GM10248 (cell line): ENCODE measurements at regions not wholly inside any gene's neighbourhood (a gene's known extent, or its start where the extent isn't known, plus 50 kb on each side); places are given as distances from the start of the nearest gene placed in this dataset.

ENCODE experiments used
- CTCF ChIA-PET: fragments of 300-600 bp; sonication (Branson Sonifier 250); formaldehyde crosslinking; extraction: SDS; loops from one replicate; lab custom pipeline; 2021; ENCODE audit warnings: antibody characterized with exemption; lab: Yijun Ruan, JAX
- POLR2A ChIA-PET: fragments of 350-650 bp; sonication (Branson Sonifier 250); formaldehyde crosslinking; extraction: SDS; loops from one replicate; lab custom pipeline; 2020; ENCODE audit warnings: antibody characterized with exemption; lab: Yijun Ruan, JAX
- DNase-seq: peaks from one replicate; pipeline ENCODE4 v3.0.0; 2012; ENCODE audit errors: extremely low spot score
- TF ChIP-seq, protein P1 (sequence below): IDR thresholded peaks from 2 replicates; pipeline ENCODE4 v1.5.1; 2012; ENCODE audit warnings: mild to moderate bottlenecking, low read depth; ENCODE audit errors: extremely low read depth, missing control alignments, control extremely low read depth

DNA sequence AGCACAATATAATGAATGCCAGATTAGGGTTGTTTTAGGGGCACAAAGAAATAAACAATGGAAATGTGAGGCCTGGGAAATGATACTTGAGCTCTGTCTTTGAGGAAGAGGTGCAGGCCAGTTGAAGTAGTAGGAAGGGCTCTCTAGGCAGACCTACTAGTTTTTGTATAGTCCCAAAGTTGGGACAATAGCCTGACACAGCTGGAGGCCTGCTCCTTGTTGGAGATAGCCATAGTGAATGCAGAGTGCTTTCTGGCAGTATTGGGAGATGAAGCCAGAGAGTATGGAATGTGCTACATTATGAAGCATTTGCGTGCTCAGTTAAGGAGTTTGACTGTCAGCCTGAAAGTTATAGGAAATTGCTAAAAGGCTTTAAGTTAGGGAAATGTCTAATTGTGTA is 251.2 kb upstream of the ZPLD1 start:
- ChIA-PET POLR2A (no interaction called here), CTCF (interaction anchor here (1.5 to 2.9 kb wide), 3 partner anchors 10 to 21 kb away, joined by 4 to 14 read pairs (median 7); no protein-coding TSS in a partner anchor)

DNA sequence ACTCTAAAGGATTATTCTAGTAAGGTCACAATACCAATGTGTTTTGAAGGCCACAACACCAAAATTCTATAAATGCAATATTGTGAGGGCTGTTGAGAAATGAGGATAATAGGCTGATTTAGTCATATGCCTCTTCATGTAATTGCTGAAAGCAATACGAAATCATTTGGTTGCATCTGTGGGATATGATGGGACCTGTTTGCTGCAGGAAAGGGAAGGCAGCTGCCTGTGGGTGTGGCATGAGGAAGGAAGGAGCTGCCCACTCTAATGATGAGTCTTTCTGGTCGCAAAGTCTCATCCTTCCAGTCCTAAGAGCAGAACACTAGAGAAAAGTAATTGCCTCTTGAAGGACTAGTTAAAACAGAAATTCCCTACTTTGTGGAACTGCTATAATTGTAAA is 245.3 kb upstream of the ZPLD1 start:
- DNase-seq, result no peak
- ChIA-PET CTCF (interaction anchor here (1.2 to 1.6 kb wide), 2 partner anchors 11 to 36 kb away, joined by 6 read pairs; no protein-coding TSS in a partner anchor), POLR2A (no interaction called here)
- TF ChIP-seq, protein P1, sequence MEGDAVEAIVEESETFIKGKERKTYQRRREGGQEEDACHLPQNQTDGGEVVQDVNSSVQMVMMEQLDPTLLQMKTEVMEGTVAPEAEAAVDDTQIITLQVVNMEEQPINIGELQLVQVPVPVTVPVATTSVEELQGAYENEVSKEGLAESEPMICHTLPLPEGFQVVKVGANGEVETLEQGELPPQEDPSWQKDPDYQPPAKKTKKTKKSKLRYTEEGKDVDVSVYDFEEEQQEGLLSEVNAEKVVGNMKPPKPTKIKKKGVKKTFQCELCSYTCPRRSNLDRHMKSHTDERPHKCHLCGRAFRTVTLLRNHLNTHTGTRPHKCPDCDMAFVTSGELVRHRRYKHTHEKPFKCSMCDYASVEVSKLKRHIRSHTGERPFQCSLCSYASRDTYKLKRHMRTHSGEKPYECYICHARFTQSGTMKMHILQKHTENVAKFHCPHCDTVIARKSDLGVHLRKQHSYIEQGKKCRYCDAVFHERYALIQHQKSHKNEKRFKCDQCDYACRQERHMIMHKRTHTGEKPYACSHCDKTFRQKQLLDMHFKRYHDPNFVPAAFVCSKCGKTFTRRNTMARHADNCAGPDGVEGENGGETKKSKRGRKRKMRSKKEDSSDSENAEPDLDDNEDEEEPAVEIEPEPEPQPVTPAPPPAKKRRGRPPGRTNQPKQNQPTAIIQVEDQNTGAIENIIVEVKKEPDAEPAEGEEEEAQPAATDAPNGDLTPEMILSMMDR, result no peak

More for the DNA sequence above, 251.2 kb upstream of the ZPLD1 start:
- DNase-seq, result no peak
- TF ChIP-seq, protein P1, result no peak

- TF ChIP-seq, protein P1, result no peak
- ChIA-PET CTCF (interaction anchor here (1.2 to 1.6 kb wide), 2 partner anchors 11 to 36 kb away, joined by 6 read pairs; no protein-coding TSS in a partner anchor), POLR2A (no interaction called here)
- DNase-seq, result no peak
These were observed 244.7 kb upstream of the ZPLD1 start for GRCh38 chr3:102189956-102190723.

DNA sequence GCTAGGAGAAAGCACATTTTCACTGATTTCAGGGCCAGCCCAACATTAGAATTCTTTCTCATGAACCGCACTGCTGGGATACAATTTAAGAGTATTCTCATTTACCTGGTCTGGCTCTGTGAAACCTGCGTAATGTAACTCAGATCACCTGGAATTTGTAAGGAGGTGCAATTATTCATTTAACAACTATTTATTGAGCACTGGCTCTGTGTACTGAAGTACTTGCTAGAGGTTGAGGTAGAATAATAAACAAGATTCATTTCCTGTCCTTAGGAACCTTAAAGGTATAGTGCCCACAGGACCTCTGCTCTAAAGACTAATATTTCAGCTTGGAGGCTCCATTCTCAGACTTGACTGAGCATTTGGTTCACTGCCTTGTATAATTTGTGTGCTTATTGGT is 242.2 kb upstream of the ZPLD1 start:
- POLR2A ChIA-PET, result no interaction called here

DNA sequence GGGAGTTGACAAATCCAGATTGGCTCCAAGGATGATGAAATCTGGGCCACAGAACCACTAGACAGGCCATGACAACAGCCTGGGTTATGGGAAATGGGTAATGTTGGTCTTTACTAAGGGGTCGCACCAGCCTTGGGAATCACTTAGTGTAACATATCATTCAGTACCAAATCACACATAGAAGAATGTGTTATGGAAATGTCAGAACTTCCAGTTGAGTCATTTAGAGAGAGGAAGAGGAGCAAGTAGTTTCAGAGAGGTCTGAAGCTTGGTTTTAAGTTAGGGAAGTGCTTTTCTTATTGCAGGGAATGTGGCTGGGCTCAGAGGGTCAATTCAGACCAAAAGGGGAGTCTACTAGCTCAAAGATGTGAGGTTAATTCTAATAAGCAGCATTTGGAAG is 241.6 kb upstream of the ZPLD1 start:
- DNase-seq, result no peak
- TF ChIP-seq, protein P1, result no peak
- ChIA-PET POLR2A (no interaction called here), CTCF (interaction anchor here (0.9 to 2.4 kb wide), 5 partner anchors 11 to 379 kb away, joined by 3 to 14 read pairs (median 4); no protein-coding TSS in a partner anchor)

More for the DNA sequence above, 242.2 kb upstream of the ZPLD1 start:
- TF ChIP-seq, protein P1, result no peak
- no peak for DNase-seq
- CTCF ChIA-PET, result interaction anchor here (0.9 to 2.4 kb wide), 6 partner anchors 10 to 379 kb away, joined by 3 to 14 read pairs (median 4); no protein-coding TSS in a partner anchor

- ChIA-PET POLR2A (no interaction called here), CTCF (interaction anchor here (1.4 to 2.4 kb wide), 4 partner anchors 12 to 35 kb away, joined by 3 to 14 read pairs (median 6); no protein-coding TSS in a partner anchor)
- TF ChIP-seq, protein P1, result no peak
- DNase-seq, result no peak
These were observed 240.8 kb upstream of the ZPLD1 start for GRCh38 chr3:102194001-102194400.
